ENCODE measurements at regions not wholly inside any gene's neighbourhood (a gene's known extent, or its start where the extent isn't known, plus 50 kb on each side); places are given as distances from the start of the nearest gene placed in this dataset.

- no peak for DNase-seq (ENCODE audit: low spot score)
- H3K27ac ChIP-seq (ENCODE audit: low read depth, low read length, poor library complexity, severe bottlenecking), result no peak overlapping the region
- BruUV-seq (replicated peaks), result no TSS peak
- no peaks in the 10 kb centered on the region for H3K9me3 ChIP-seq (ENCODE audit: low read depth, low read length, poor library complexity, severe bottlenecking)
- no peaks in the 10 kb centered on the region for H3K27me3 ChIP-seq (replicated peaks; ENCODE audit: insufficient read depth, low read depth, low read length, poor library complexity)
- H3K4me1 ChIP-seq (ENCODE audit: insufficient read depth, low read length, poor library complexity, severe bottlenecking), result no peaks in the 10 kb centered on the region
- ChIA-PET CTCF (no interaction called here), POLR2A (ENCODE audit: low non-redundant PET) (no interaction called here)
- intact Hi-C loops (cut with micrococcal nuclease; ENCODE audit: unreplicated experiment), result no loop called here
- H3K4me3 ChIP-seq (ENCODE audit: low read depth, low read length, poor library complexity, severe bottlenecking), result no peak overlapping the region
- no peaks in the 10 kb centered on the region for H3K36me3 ChIP-seq (ENCODE audit: insufficient read depth, low read length, poor library complexity, severe bottlenecking)
- TF ChIP-seq EZH2 (IDR thresholded peaks at IDR 0.05; ENCODE audit: borderline replicate concordance, low read depth, low read length, poor library complexity, severe bottlenecking) (no peak), CTCF (conservative IDR thresholded peaks at IDR 0.05; ENCODE audit: low read depth, low read length) (no peak)
These were observed 192.1 kb downstream of the RHOU start for GRCh38 chr1:228927421-228927820.

DNA sequence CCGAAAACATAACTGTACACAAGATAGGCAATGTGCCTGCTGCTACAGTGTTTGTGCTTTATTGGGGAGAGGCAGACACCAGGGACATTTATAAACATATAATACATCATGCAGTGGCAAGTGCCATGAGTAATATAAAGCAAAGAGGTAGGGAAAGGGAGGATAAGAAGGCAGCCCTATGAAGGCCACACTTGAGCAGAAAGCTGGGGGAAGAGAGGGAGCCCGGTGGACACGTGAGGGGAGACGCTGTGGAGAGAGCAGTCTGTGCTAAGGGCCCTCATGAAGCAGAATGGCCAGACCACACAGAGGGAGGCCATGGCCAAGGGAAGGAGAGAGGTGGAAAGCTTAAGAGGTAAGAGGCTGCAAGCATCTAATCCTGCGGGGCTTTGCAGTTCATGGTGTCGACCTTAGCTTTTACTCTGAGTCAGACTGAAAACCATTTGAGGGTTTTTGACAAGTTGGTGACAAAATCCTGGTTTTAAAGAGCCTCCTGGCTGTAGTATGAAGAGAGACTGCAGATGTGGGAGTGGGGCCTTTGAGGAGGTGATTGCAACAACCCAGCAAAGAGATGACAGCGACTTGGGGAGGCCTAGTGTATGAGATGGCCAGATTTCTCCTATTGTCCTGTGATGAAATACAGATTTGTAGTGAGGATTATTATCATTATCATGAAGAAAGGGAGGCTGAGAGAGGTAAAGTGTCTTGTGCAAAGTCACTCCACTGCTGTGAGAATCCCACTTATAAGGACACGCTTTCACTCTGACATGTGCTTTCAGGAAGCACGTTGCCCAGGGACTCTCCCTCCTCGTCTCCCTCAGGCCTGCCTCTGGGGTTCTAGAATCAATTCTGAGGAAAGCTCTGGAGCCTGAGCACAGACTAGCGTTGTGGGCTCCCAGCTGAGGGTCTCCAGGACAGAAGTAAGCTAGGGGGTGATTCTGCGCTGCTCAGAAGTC is 192.9 kb downstream of the RHOU start:
- Histone ChIP-seq H3K4me1 (ENCODE audit: insufficient read depth, low read length, poor library complexity, severe bottlenecking) (no peaks in the 10 kb centered on the region), H3K9me3 (ENCODE audit: low read depth, low read length, poor library complexity, severe bottlenecking) (no peaks in the 10 kb centered on the region), H3K36me3 (ENCODE audit: insufficient read depth, low read length, poor library complexity, severe bottlenecking) (no peaks in the 10 kb centered on the region), H3K4me3 (ENCODE audit: low read depth, low read length, poor library complexity, severe bottlenecking) (no peak overlapping the region), H3K27ac (ENCODE audit: low read depth, low read length, poor library complexity, severe bottlenecking) (no peak overlapping the region), H3K27me3 (replicated peaks; ENCODE audit: insufficient read depth, low read depth, low read length, poor library complexity) (no peaks in the 10 kb centered on the region)
- no TSS peak for BruUV-seq (replicated peaks)
- POLR2A ChIA-PET (ENCODE audit: low non-redundant PET), result no interaction called here
- CTCF ChIA-PET, result interaction anchor here (0.6 kb wide), 1 partner anchor 263 kb away, joined by 4 read pairs; no protein-coding TSS in a partner anchor
- intact Hi-C loops (cut with micrococcal nuclease; ENCODE audit: unreplicated experiment), result no loop called here
- DNase-seq (ENCODE audit: low spot score), result no peak
- TF ChIP-seq CTCF (conservative IDR thresholded peaks at IDR 0.05; ENCODE audit: low read depth, low read length), result no peak
- no peak for TF ChIP-seq EZH2 (IDR thresholded peaks at IDR 0.05; ENCODE audit: borderline replicate concordance, low read depth, low read length, poor library complexity, severe bottlenecking)

DNA sequence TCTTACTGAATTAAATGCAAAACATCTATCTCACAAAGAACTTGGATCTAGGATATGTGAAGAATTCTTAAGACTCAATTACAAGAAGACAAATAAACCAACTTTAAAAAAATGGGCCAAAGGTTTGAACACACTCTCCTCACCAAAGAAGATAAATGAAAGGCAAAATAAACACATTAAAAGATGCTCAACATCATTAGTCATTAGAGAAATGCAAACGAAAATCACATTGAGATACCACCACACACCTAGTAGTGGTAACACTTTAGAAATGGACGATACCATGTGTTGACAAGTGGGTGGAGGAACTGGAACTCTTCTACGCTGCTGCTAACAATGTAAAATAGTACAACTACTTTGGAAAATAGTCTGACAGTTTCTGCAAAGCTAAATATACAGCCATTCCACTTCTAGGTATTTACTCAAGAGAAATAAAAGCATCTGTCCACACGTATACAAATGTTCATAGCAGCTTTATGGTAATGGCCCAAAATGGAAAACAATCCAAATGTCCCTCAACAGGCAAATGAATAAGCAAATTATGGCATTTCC is 194.3 kb downstream of the RHOU start:
- H3K27me3 ChIP-seq (replicated peaks; ENCODE audit: insufficient read depth, low read depth, low read length, poor library complexity), result no peaks in the 10 kb centered on the region
- TF ChIP-seq EZH2 (IDR thresholded peaks at IDR 0.05; ENCODE audit: borderline replicate concordance, low read depth, low read length, poor library complexity, severe bottlenecking) (no peak), CTCF (conservative IDR thresholded peaks at IDR 0.05; ENCODE audit: low read depth, low read length) (no peak)
- ChIA-PET POLR2A (ENCODE audit: low non-redundant PET) (no interaction called here), CTCF (no interaction called here)
- no peaks in the 10 kb centered on the region for H3K36me3 ChIP-seq (ENCODE audit: insufficient read depth, low read length, poor library complexity, severe bottlenecking)
- H3K9me3 ChIP-seq (ENCODE audit: low read depth, low read length, poor library complexity, severe bottlenecking), result no peaks in the 10 kb centered on the region
- H3K4me3 ChIP-seq (ENCODE audit: low read depth, low read length, poor library complexity, severe bottlenecking), result no peak overlapping the region
- BruUV-seq (replicated peaks), result no TSS peak
- no peaks in the 10 kb centered on the region for H3K4me1 ChIP-seq (ENCODE audit: insufficient read depth, low read length, poor library complexity, severe bottlenecking)
- intact Hi-C loops (cut with micrococcal nuclease; ENCODE audit: unreplicated experiment), result no loop called here
- no peak overlapping the region for H3K27ac ChIP-seq (ENCODE audit: low read depth, low read length, poor library complexity, severe bottlenecking)
- DNase-seq (ENCODE audit: low spot score), result no peak
